GM19025 (cell line): ENCODE measurements at regions not wholly inside any gene's neighbourhood (a gene's known extent, or its start where the extent isn't known, plus 50 kb on each side); places are given as distances from the start of the nearest gene placed in this dataset.

Experiments
- ATAC-seq: cut with Tn5 transposase; IDR thresholded peaks from one replicate; pipeline ENCODE4 v1.9.1; 2021; ENCODE audit warnings: mild to moderate bottlenecking, low read depth, moderate library complexity; ENCODE audit not compliant: unreplicated experiment

GRCh38 chr21:24310788-24311187 is 1296.5 kb downstream of the MRPL39 start:
- no peak for ATAC-seq

- no peak for ATAC-seq
Observed at GRCh38 chr21:24308183-24308582, 1299.1 kb downstream of the MRPL39 start.

GRCh38 chr21:24302400-24302799 is 1304.9 kb downstream of the MRPL39 start:
- no peak for ATAC-seq

DNA sequence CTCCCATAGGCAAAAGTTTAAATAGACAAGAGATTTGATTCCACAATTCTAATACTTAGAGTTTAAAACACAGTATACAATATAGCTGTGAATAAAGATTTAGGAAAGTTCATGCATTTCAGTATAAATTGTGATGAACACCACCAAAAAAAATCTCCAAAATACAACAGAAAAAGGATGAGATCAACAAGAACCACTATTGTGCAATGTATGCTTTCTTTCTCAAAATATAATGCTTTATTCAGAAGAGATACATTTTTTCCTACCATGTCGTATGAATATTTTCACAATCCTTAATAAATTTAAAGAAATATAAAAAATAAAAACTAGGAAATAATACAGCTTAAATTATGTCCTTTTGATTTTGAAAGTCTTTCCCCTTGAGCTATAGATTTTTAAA is 1309.2 kb downstream of the MRPL39 start:
- ATAC-seq: no peak

- ATAC-seq: no peak
Observed at GRCh38 chr21:24294171-24294570, 1313.1 kb downstream of the MRPL39 start.

GRCh38 chr21:24290151-24290833 is 1317.0 kb downstream of the MRPL39 start:
- ATAC-seq: no peak

- ATAC-seq: no peak
Observed at GRCh38 chr21:24289539-24289938, 1317.7 kb downstream of the MRPL39 start.

DNA sequence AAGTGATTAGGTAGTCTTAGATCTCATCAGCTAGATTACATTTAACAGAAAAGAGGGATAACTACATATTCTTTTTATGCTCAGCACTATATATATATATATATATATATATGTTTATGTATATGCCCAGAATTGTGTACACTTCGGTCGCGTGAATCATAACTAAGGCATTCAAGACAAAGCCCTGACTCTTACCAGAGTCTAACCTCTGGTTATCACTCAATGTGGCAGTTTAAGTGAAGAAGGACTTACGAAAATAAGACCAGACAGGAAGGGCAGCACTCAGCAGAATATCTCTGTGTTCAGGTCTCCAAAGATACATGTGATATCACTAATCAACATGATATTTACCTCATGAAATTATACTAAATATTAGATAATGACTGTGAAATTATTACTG is 1326.7 kb downstream of the MRPL39 start:
- no peak for ATAC-seq

GRCh38 chr21:24278711-24279110 is 1328.6 kb downstream of the MRPL39 start:
- no peak for ATAC-seq

DNA sequence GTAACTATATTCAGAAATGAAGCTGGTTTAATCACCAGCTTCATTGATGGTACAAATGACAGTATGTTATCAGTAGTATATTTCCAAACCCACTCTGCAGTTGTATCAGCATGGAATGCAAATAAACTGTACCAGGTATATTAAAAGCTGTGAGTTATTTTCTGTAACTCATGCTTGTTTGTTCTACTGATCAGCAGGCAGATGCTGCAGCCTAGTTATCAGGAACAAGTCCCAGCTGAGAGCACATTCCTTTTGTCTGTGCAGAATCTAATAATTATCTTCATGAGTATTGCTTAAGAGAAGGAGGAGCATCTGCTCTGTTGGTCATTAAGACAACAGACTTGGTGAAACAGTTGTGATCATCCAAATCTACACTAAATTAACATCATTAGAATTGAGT is 1331.1 kb downstream of the MRPL39 start:
- no peak for ATAC-seq

DNA sequence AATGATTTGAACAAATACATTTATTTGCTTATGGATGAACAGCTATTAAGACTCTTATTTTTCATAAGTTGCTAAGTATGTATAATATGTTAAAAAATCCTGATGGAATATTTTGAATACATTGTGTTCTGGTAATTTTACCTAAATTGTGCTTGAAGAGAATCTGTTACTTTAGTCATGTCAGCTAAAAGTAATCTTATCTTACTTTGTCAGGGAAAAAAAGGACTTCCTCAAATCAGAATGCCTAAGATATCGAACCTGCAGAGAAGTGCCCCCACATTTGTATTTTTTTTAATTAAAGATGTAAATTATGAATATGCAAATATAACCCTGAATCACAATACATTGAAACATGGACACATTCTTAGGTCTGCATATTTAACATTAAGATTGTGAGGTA is 1331.7 kb downstream of the MRPL39 start:
- ATAC-seq: no peak

- no peak for ATAC-seq
Observed at GRCh38 chr21:24272521-24272938, 1334.8 kb downstream of the MRPL39 start.

DNA sequence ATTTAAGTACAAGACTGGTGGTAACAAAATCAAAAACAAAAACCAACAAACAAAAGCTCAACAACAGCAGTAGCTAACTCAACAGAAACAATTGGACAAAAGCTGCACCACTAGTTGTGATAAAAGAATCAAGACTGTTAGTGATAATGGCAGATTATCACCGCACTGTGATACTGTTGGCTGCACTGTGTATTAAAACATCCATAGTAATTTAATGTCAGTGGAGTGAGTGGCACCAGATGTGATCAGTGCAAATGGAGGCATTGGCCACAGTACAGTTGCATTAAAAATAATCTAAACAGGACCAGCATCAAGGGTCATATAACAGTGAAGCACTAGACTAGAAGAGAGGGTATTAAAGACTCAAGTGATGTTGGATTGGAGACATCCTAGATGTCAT is 1341.3 kb downstream of the MRPL39 start:
- ATAC-seq: no peak

DNA sequence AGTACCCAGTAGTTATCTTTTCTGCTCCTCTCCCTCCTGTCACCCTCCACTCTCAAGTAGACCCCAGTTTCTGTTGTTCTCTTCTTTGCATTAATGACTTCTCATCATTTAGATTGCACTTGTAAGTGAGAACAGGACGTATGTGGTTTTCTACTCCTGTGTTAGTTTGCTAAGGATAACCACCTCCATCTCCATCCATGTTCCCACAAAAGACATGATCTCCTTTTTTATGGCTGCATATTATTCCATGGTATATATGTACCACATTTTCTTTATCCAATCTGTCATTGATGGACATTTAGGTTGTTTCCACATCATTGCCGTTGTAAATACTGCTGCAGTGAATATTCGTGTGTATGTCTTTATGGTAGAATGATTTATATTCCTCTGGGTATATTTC is 1346.5 kb downstream of the MRPL39 start:
- ATAC-seq: no peak

DNA sequence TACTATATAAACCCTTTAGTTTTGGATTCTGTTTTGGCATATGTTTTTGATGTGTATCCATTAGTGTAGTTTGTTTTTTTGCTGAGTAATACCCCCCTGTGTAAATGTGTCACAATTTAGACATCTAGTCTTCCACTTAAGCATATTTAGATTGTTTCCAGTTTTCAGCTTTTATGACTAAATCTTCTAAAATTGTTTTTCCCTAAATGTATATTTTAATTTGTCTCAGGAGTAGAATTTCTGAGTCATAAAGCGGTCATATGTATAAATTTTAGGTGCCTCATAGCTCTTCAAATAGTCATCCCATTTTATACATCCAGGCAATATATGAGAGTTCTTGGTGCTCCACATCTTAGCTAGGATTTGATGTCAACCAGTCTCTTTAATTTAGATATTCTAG is 1348.0 kb downstream of the MRPL39 start:
- no peak for ATAC-seq

GRCh38 chr21:24255591-24255990 is 1351.7 kb downstream of the MRPL39 start:
- no peak for ATAC-seq

GRCh38 chr21:24225431-24225830 is 1381.8 kb downstream of the MRPL39 start:
- no peak for ATAC-seq

GRCh38 chr21:24224422-24224821 is 1382.9 kb downstream of the MRPL39 start:
- no peak for ATAC-seq

- no peak for ATAC-seq
Observed at GRCh38 chr21:24223624-24224023, 1383.7 kb downstream of the MRPL39 start.

GRCh38 chr21:24222676-24223075 is 1384.6 kb downstream of the MRPL39 start:
- no peak for ATAC-seq

DNA sequence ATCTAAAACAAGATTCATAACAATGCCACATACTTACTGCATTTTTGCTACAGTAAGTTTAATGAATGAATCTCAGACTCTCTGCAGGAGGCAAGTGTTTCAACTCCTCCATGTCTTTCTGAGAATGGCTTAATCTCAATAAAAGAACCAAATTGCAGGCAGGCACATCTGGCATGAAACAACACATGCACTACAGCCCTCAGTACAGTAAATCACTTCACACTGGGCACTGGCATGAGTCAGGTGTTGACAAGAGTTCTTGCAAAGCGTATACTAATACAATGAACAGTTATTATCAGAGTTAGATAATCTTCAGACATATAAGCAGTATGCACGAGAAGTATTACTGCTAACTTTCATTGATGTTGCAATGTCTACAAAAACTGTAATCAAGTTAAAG is 1386.8 kb downstream of the MRPL39 start:
- ATAC-seq: no peak

DNA sequence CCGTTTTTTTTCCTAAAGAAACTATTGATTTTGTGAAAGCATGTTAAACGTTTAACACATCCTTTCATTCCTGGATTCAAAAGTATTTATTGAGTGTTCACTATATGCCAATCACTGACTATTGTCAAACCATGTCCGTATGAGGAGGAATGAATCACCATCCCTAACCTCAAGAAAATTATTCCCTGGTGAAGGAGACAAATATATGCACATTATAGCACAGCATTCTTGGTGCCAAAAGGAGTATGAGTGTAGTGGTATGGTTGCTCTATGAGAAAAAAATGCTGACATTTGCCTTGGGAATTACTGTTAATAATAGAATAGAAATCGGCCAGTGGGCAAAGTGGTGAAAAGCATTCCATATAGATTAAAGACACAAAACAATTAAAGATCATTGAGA is 1390.1 kb downstream of the MRPL39 start:
- ATAC-seq: no peak

- ATAC-seq: no peak
Observed at GRCh38 chr21:24210130-24210529, 1397.2 kb downstream of the MRPL39 start.
